HCT116 (cell line): ENCODE measurements at regions not wholly inside any gene's neighbourhood (a gene's known extent, or its start where the extent isn't known, plus 50 kb on each side); places are given as distances from the start of the nearest gene placed in this dataset.

Experiments used
- ATAC-seq: fragments of 200-7000 bp; cut with Tn5 transposase; 2 replicates; pipeline ENCODE4 v1.9.1; 2020; ENCODE audit warnings: mild to moderate bottlenecking, moderate library complexity
- BruUV-seq: library from RNA; stranded (reverse); fragments of 400-500 nt; replicated peaks from 2 replicates; lab custom pipeline; 2021; lab: Mats Ljungman, UMichigan
- CTCF ChIA-PET: fragments of 300-600 bp; sonication (Branson Sonifier 250); formaldehyde crosslinking; loops from one replicate; lab custom pipeline; 2021; ENCODE audit warnings: antibody characterized with exemption; lab: Charles Lee
- POLR2A ChIA-PET: fragments of 300-600, 350-600 bp; sonication (Branson Sonifier 250); formaldehyde crosslinking; loops from one replicate; lab custom pipeline; 2021; ENCODE audit warnings: antibody characterized with exemption; lab: Charles Lee
- RAD21 ChIA-PET, 2 experiments: fragments of 300-600 bp; sonication (Branson Sonifier 250); formaldehyde crosslinking; loops; one replicate each; lab custom pipeline; 2023; ENCODE audit warnings: low total read pairs in 2 of 2; ENCODE audit not compliant: uncharacterized antibody in 2 of 2, unreplicated experiment in 2 of 2, low non-redundant PET in 1 of 2; lab: Charles Lee
- DNase-seq: peaks from one replicate; pipeline ENCODE4 v3.0.0-alpha.2; 2010; ENCODE audit warnings: low read depth, low spot score
- H2AFZ ChIP-seq: fragments of 200-600 bp; shearing (Covaris generic), sonication (generic); 2 replicates; pipeline ENCODE4 v1.6.1; 2017; ENCODE audit warnings: low read depth, mixed run types, mixed read lengths, antibody characterized with exemption, low read length; ENCODE audit not compliant: poor library complexity, severe bottlenecking
- H3K27ac ChIP-seq: 2 replicates; pipeline ENCODE4 v1.5.1; 2012; ENCODE audit warnings: low read depth, low read length
- H3K27me3 ChIP-seq: fragments of 200-600 bp; sonication (generic); 2 replicates; pipeline ENCODE4 v1.6.1; 2016; ENCODE audit warnings: mixed run types, low read length, mixed read lengths; ENCODE audit not compliant: insufficient read depth
- H3K36me3 ChIP-seq, 2 experiments: fragments of 200-500 bp in 1 of 2; fragments of 200-600 bp in 1 of 2; sonication (Bioruptor generic) in 1 of 2; sonication (generic) in 1 of 2; 2 replicates each; pipeline versions ENCODE4 v1.5.1 to v1.6.1; 2014 to 2016; ENCODE audit warnings: low read length in 2 of 2, inconsistent platforms in 1 of 2, mixed read lengths in 1 of 2, mixed run types in 1 of 2; ENCODE audit not compliant: insufficient read depth in 2 of 2, control insufficient read depth in 1 of 2
- H3K4me1 ChIP-seq, 2 experiments: fragments of 200-600 bp in 1 of 2; sonication (generic) in 1 of 2; 2 replicates each; pipeline versions ENCODE4 v1.5.1 to v1.6.1; 2012 to 2017; ENCODE audit warnings: low read length in 2 of 2, inconsistent platforms in 1 of 2, mild to moderate bottlenecking in 1 of 2, mixed read lengths in 1 of 2, mixed run types in 1 of 2, moderate library complexity in 1 of 2; ENCODE audit not compliant: insufficient read depth in 2 of 2, control insufficient read depth in 1 of 2
- H3K4me2 ChIP-seq: fragments of 200-600 bp; sonication (generic); 2 replicates; pipeline ENCODE4 v1.6.1; 2017; ENCODE audit warnings: mixed run types, low read length, mixed read lengths
- H3K4me3 ChIP-seq, 2 experiments: fragments of 200-600 bp in 1 of 2; sonication (generic) in 1 of 2; replicated peaks in 1 of 2; 2 replicates each; pipeline ENCODE4 v1.5.1; 2011 to 2016; ENCODE audit warnings: low read length in 2 of 2, control low read depth in 1 of 2, low read depth in 1 of 2, mild to moderate bottlenecking in 1 of 2, mixed read lengths in 1 of 2, mixed run types in 1 of 2
- H3K79me2 ChIP-seq: fragments of 200-600 bp; sonication (generic); 2 replicates; pipeline ENCODE4 v1.6.1; 2017; ENCODE audit warnings: mild to moderate bottlenecking, mixed run types, low read length, moderate library complexity, mixed read lengths; ENCODE audit not compliant: insufficient read depth
- H3K9ac ChIP-seq: fragments of 200-600 bp; sonication (generic); 2 replicates; pipeline ENCODE4 v1.6.1; 2016; ENCODE audit warnings: low read length, mixed read lengths
- H3K9me2 ChIP-seq: fragments of 200-600 bp; sonication (generic), shearing (Covaris generic); 2 replicates; pipeline ENCODE4 v1.6.1; 2017; ENCODE audit warnings: mixed run types, mild to moderate bottlenecking, moderate library complexity; ENCODE audit not compliant: insufficient read depth
- H3K9me3 ChIP-seq, 2 experiments: fragments of 200-500 bp in 1 of 2; fragments of 200-600 bp in 1 of 2; sonication (Bioruptor generic) in 1 of 2; sonication (generic) in 1 of 2; 2 replicates each; pipeline ENCODE4 v1.6.1; 2014 to 2017; ENCODE audit warnings: low read length in 2 of 2, mixed read lengths in 2 of 2, inconsistent platforms in 1 of 2, low read depth in 1 of 2, mild to moderate bottlenecking in 1 of 2, mixed run types in 1 of 2, moderate library complexity in 1 of 2; ENCODE audit not compliant: control insufficient read depth in 1 of 2, insufficient read depth in 1 of 2
- H4K20me1 ChIP-seq: fragments of 200-600 bp; sonication (generic), shearing (Covaris generic); 2 replicates; pipeline ENCODE4 v1.6.1; 2017; ENCODE audit warnings: mixed run types, mild to moderate bottlenecking, moderate library complexity; ENCODE audit not compliant: insufficient read depth
- CBX3 ChIP-seq: IDR thresholded peaks from 2 replicates; pipeline ENCODE4 v1.6.1; 2012; ENCODE audit warnings: low read depth
- EGR1 ChIP-seq: IDR thresholded peaks from 2 replicates; pipeline ENCODE4 v1.6.1; 2012; ENCODE audit warnings: low read depth
- ELF1 ChIP-seq: IDR thresholded peaks from 2 replicates; pipeline ENCODE4 v1.6.1; 2012; ENCODE audit warnings: low read depth, borderline replicate concordance
- EZH2phosphoT487 ChIP-seq: fragments of 200-600 bp; IDR thresholded peaks from 2 replicates; pipeline ENCODE4 v1.6.1; 2018; ENCODE audit warnings: antibody characterized with exemption, borderline replicate concordance
- RAD21 ChIP-seq: IDR thresholded peaks from 2 replicates; pipeline ENCODE4 v1.6.1; 2012; ENCODE audit warnings: low read depth, mild to moderate bottlenecking
- SIN3A ChIP-seq: IDR thresholded peaks from 2 replicates; pipeline ENCODE4 v1.6.1; 2012; ENCODE audit warnings: low read depth
- SRF ChIP-seq: IDR thresholded peaks from 2 replicates; pipeline ENCODE4 v1.6.1; 2012; ENCODE audit warnings: low read depth
- ZNF274 ChIP-seq: fragments of 200-500 bp; sonication (Bioruptor generic); IDR thresholded peaks from 2 replicates; pipeline ENCODE4 v1.6.1; 2014; ENCODE audit warnings: mild to moderate bottlenecking, low read depth, low read length, inconsistent platforms
- intact Hi-C: fragments of 100-400 bp; cut with micrococcal nuclease; formaldehyde crosslinking; loops from 2 replicates; pipeline ENCODE4 v1.10.0; 2022
- TF ChIP-seq, protein P1 (sequence below): IDR thresholded peaks from 2 replicates; pipeline ENCODE4 v1.6.1; 2012
- TF ChIP-seq, protein P2 (sequence below), 3 experiments: fragments of 200-600 bp in 1 of 3; sonication (generic) in 1 of 3; IDR thresholded peaks in 2 of 3; conservative IDR thresholded peaks in 1 of 3; 2 replicates each; pipeline ENCODE4 v1.5.1; 2012 to 2017; ENCODE audit warnings: low read depth in 2 of 3, low read length in 2 of 3, antibody characterized with exemption in 1 of 3, borderline replicate concordance in 1 of 3, control low read depth in 1 of 3, mild to moderate bottlenecking in 1 of 3, mixed read lengths in 1 of 3, mixed run types in 1 of 3, moderate library complexity in 1 of 3; ENCODE audit not compliant: insufficient read depth in 1 of 3
- TF ChIP-seq, protein P3 (sequence below): IDR thresholded peaks from 2 replicates; pipeline ENCODE4 v1.6.1; 2011; ENCODE audit warnings: mild to moderate bottlenecking, low read length, moderate library complexity; ENCODE audit not compliant: insufficient replicate concordance; ENCODE audit errors: extremely low read depth

DNA sequence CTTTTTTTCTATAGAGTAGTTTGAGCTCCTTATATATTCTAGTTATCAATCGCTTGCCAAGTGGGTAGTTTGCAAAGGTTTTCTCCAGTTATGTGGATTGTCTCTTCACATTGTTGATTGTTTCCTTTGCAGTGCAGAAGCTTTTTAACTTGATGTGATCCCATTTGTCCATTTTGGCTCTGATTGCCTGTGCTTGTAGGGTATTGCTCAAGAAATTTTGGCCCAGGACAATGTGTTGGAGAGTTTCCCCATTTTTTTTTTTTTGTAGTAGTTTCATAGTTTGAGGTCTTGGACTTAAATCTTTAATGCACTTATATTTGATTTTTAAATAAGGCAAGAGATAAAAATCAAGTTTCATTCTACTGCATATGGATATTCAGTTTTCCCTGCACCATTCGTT, 774.8 kb upstream of the ADAMTS5 start:
- Histone ChIP-seq H3K4me1 (no peaks in the 10 kb centered on the region), H4K20me1 (no peaks in the 10 kb centered on the region), H3K27me3 (no peaks in the 10 kb centered on the region), H3K4me3 (no peak overlapping the region), H2AFZ (no peak overlapping the region), H3K36me3 (no peaks in the 10 kb centered on the region), H3K79me2 (no peaks in the 10 kb centered on the region), H3K4me2 (no peak overlapping the region), H3K9me3 (peaks cover 9 to 23% of the 10 kb centered on the region in 2 experiments; a peak in 2 of 4 replicates), H3K27ac (no peak overlapping the region), H3K9ac (no peak overlapping the region), H3K9me2 (no peaks in the 10 kb centered on the region)
- intact Hi-C loops, result no loop called here
- TF ChIP-seq CBX3 (no peak), ZNF274 (no peak), EGR1 (no peak), SRF (no peak), ELF1 (no peak), EZH2phosphoT487 (no peak), SIN3A (no peak), RAD21 (no peak)
- TF ChIP-seq, protein P1, sequence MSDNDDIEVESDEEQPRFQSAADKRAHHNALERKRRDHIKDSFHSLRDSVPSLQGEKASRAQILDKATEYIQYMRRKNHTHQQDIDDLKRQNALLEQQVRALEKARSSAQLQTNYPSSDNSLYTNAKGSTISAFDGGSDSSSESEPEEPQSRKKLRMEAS, result no peak
- TF ChIP-seq, protein P2, sequence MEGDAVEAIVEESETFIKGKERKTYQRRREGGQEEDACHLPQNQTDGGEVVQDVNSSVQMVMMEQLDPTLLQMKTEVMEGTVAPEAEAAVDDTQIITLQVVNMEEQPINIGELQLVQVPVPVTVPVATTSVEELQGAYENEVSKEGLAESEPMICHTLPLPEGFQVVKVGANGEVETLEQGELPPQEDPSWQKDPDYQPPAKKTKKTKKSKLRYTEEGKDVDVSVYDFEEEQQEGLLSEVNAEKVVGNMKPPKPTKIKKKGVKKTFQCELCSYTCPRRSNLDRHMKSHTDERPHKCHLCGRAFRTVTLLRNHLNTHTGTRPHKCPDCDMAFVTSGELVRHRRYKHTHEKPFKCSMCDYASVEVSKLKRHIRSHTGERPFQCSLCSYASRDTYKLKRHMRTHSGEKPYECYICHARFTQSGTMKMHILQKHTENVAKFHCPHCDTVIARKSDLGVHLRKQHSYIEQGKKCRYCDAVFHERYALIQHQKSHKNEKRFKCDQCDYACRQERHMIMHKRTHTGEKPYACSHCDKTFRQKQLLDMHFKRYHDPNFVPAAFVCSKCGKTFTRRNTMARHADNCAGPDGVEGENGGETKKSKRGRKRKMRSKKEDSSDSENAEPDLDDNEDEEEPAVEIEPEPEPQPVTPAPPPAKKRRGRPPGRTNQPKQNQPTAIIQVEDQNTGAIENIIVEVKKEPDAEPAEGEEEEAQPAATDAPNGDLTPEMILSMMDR (IDR thresholded peaks at IDR 0.05 in 2 of 3, conservative IDR thresholded peaks at IDR 0.05 in 1 of 3; ENCODE audit: borderline replicate concordance in 1 of 3, insufficient read depth in 1 of 3, low read depth in 2 of 3, low read length in 2 of 3), result no peak
- TF ChIP-seq, protein P3, sequence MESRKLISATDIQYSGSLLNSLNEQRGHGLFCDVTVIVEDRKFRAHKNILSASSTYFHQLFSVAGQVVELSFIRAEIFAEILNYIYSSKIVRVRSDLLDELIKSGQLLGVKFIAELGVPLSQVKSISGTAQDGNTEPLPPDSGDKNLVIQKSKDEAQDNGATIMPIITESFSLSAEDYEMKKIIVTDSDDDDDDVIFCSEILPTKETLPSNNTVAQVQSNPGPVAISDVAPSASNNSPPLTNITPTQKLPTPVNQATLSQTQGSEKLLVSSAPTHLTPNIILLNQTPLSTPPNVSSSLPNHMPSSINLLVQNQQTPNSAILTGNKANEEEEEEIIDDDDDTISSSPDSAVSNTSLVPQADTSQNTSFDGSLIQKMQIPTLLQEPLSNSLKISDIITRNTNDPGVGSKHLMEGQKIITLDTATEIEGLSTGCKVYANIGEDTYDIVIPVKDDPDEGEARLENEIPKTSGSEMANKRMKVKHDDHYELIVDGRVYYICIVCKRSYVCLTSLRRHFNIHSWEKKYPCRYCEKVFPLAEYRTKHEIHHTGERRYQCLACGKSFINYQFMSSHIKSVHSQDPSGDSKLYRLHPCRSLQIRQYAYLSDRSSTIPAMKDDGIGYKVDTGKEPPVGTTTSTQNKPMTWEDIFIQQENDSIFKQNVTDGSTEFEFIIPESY, result no peak
- ATAC-seq (no peak), DNase-seq (no peak)
- ChIA-PET RAD21 (no interaction called here), POLR2A (no interaction called here), CTCF (no interaction called here)
- BruUV-seq, result no TSS peak
